ENCODE measurements at regions not wholly inside any gene's neighbourhood (a gene's known extent, or its start where the extent isn't known, plus 50 kb on each side); places are given as distances from the start of the nearest gene placed in this dataset.
A peak's percentile ranks its signal among the peaks of the same experiment; 100 is the strongest.

DNA sequence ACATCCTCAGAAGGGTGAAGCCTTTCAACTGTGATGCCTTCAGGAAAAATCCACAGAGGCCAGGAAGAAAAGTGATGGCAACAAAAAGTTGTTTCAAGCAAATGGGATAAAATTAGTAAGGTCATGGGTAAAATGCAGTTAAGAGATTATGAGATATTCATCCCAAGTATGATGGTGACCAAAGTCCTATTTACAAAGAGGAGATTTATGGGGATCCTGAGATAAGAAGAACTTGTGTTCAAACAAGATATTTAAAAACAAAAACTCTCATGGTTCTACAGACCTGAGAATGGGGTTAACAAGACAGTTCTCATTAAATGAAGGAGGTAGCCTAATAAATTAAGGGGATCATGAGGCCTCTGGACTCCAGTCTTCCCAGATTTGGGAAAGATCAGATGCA, 184.4 kb downstream of the FCRL5 start:
- no peak for DNase-seq (ENCODE audit: low read depth)
- H3K4me3 ChIP-seq (ENCODE audit: low read depth, low read length): no peak overlapping the region
- TF ChIP-seq MYC (IDR thresholded peaks at IDR 0.05; ENCODE audit: low read depth, low read length) (no peak), POLR2A (IDR thresholded peaks at IDR 0.05; ENCODE audit: extremely low read depth, insufficient read length) (no peak)
- TF ChIP-seq, protein P1, sequence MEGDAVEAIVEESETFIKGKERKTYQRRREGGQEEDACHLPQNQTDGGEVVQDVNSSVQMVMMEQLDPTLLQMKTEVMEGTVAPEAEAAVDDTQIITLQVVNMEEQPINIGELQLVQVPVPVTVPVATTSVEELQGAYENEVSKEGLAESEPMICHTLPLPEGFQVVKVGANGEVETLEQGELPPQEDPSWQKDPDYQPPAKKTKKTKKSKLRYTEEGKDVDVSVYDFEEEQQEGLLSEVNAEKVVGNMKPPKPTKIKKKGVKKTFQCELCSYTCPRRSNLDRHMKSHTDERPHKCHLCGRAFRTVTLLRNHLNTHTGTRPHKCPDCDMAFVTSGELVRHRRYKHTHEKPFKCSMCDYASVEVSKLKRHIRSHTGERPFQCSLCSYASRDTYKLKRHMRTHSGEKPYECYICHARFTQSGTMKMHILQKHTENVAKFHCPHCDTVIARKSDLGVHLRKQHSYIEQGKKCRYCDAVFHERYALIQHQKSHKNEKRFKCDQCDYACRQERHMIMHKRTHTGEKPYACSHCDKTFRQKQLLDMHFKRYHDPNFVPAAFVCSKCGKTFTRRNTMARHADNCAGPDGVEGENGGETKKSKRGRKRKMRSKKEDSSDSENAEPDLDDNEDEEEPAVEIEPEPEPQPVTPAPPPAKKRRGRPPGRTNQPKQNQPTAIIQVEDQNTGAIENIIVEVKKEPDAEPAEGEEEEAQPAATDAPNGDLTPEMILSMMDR (IDR thresholded peaks at IDR 0.05; ENCODE audit: low read depth, low read length): no peak
- TF ChIP-seq, protein P2, sequence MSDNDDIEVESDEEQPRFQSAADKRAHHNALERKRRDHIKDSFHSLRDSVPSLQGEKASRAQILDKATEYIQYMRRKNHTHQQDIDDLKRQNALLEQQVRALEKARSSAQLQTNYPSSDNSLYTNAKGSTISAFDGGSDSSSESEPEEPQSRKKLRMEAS (IDR thresholded peaks at IDR 0.05; ENCODE audit: low read depth, low read length): no peak

DNA sequence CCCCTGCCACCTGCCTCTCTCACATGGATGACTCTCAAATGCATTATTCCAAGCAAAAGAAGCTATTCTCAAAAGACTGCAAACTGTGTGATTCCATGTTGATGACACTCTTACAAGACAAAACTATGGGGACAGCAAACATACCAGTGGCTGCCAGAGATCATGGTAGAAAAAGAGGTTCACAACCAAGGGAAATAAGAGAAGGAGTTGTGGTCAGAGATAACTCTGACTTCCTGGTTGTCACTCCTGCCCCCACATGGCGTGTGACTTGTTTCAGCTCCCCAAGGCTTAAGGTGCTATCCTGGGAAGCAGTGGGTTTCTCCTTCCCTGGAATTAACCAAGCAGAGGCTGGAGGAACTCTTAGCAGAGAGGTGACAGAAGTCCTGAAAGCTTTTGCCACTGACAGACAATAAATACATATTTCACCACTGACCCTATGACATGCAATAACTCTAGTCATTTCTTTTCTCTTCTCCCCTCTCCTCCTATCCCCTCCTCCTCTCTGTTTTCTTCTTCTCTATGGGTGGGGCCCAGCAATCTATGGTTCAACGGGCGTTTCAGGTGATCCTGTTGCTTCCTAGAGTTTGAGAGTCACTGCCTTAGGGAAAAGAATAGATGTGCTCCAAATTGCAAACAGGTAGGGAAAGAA, 185.1 kb downstream of the FCRL5 start:
- H3K4me3 ChIP-seq (ENCODE audit: low read depth, low read length): no peak overlapping the region
- TF ChIP-seq POLR2A (IDR thresholded peaks at IDR 0.05; ENCODE audit: extremely low read depth, insufficient read length) (no peak), MYC (IDR thresholded peaks at IDR 0.05; ENCODE audit: low read depth, low read length) (no peak)
- TF ChIP-seq, protein P2 (IDR thresholded peaks at IDR 0.05; ENCODE audit: low read depth, low read length): no peak
- TF ChIP-seq, protein P1 (IDR thresholded peaks at IDR 0.05; ENCODE audit: low read depth, low read length): no peak
- no peak for DNase-seq (ENCODE audit: low read depth)

DNA sequence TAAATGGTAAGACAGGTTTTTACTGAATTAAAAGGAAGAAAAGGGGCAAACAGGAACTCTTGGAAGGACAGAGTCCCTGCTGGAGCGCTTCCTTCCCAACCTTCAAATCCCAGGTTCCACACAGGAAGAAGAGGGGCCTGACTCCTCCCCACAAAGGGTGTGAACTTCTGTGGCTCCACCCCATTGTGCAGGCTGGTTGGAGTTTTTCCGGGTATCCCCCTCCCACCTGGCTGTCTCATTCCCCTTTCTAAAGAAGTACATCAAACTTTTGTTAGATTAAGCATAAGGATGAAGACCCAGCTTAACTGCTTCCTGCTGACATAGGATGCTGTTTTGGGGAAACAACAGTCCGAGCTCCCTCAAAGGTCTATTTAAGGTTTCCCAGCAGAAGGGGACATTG, 187.7 kb downstream of the FCRL5 start:
- H3K4me3 ChIP-seq (ENCODE audit: low read depth, low read length): no peak overlapping the region
- no peak for DNase-seq (ENCODE audit: low read depth)
- TF ChIP-seq POLR2A (IDR thresholded peaks at IDR 0.05; ENCODE audit: extremely low read depth, insufficient read length): no peak
- TF ChIP-seq MYC (IDR thresholded peaks at IDR 0.05; ENCODE audit: low read depth, low read length): no peak
- TF ChIP-seq, protein P2 (IDR thresholded peaks at IDR 0.05; ENCODE audit: low read depth, low read length): no peak
- TF ChIP-seq, protein P1 (IDR thresholded peaks at IDR 0.05; ENCODE audit: low read depth, low read length): no peak

DNA sequence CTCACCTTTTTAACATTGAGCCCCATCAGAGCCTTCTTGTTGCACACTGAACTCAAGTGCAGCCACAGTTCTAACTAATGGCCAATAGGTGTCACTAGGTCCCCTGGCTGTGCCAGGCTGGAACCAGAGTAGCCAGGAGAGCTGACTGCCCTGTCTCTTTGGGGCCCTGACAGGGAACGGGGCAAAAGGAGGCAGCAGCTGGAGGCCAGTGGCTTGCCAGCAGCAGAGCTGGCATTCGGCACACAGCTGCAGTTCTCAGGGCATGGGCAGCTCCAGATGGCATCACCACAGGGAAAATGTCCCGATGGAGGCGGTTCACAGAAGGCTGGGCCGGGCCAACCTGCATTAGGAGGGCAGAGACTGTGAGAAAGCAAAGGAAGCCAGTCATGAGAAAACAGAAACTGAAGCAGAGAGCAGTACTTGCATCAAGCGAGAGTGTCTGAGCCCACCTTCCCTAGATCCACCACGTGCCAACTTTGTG, 188.6 kb downstream of the FCRL5 start:
- H3K4me3 ChIP-seq (ENCODE audit: low read depth, low read length): no peak overlapping the region
- DNase-seq (ENCODE audit: low read depth): peak; percentile 60
- no peak for TF ChIP-seq MYC (IDR thresholded peaks at IDR 0.05; ENCODE audit: low read depth, low read length)
- TF ChIP-seq, protein P2 (IDR thresholded peaks at IDR 0.05; ENCODE audit: low read depth, low read length): no peak
- TF ChIP-seq, protein P1 (IDR thresholded peaks at IDR 0.05; ENCODE audit: low read depth, low read length): peak; percentile 82

DNA sequence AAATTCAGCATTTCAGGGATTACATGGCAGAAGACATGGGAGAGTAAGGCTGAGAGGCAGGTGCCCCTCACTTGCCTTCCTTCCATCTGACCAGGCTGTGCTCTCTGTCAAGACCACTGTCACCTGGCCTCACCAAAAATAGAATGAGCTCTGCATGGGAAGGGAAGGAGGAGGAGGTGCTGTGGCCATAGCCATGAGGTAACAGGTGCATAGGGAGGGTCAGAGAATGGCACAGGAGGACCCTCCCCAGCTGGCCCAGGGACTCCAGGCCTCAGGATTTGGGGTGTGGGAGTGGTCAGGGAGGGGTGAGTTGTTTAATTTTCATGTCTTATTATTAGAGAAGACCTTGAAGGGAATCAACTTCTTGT, 192.3 kb downstream of the FCRL5 start:
- no peak for TF ChIP-seq POLR2A (IDR thresholded peaks at IDR 0.05; ENCODE audit: extremely low read depth, insufficient read length)
- TF ChIP-seq, protein P1 (IDR thresholded peaks at IDR 0.05; ENCODE audit: low read depth, low read length): no peak
- TF ChIP-seq, protein P2 (IDR thresholded peaks at IDR 0.05; ENCODE audit: low read depth, low read length): no peak
- TF ChIP-seq MYC (IDR thresholded peaks at IDR 0.05; ENCODE audit: low read depth, low read length): no peak
- DNase-seq (ENCODE audit: low read depth): no peak
- no peak overlapping the region for H3K4me3 ChIP-seq (ENCODE audit: low read depth, low read length)

All from NB4 (cell line).